GM19468 (cell line): ENCODE measurements at regions not wholly inside any gene's neighbourhood (a gene's known extent, or its start where the extent isn't known, plus 50 kb on each side); places are given as distances from the start of the nearest gene placed in this dataset.

Experiments used
- ATAC-seq: cut with Tn5 transposase; IDR thresholded peaks from one replicate; pipeline ENCODE4 v1.9.1; 2021; ENCODE audit warnings: mild to moderate bottlenecking, moderate library complexity, moderate number of reproducible peaks; ENCODE audit not compliant: unreplicated experiment; ENCODE audit errors: extremely low read depth

DNA sequence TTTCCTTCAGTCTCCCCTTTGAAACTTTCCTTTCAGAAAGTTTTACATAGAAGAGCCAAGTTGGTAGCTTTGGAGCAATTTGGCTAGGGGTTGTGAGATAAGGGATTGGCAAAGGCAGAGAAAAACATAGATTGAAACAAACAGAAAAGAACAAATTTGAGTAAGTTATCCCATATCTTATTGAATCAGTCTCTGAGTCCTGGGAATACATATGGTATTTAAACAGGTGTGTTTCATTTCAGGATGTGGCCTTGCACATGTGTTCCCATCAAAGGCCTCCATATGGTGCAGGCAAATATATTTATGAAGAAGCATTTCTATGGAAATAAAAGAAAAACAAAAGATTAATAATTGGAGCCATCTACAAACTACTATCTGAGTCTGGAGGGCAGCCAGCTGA, 227.9 kb upstream of the ZFP42 start:
- ATAC-seq, result no peak

DNA sequence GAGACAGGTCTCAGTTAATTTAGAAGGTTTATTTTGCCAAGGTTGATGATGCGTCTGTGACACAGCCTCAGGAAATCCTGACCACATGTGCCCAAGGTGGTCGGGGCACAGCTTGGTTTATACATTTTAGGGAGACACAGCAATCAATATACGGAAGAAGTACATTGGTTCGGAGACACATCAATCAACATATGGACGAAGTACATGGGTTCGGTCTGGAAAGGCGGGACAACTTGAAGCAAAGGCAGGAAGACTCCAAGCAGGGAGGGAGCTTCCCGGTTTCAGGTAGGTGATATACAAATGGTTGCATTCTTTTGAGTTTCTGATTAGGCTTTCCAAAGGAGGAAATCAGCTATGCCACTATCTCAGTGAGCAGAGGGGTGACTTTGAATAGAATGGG, 225.2 kb upstream of the ZFP42 start:
- ATAC-seq, result no peak

DNA sequence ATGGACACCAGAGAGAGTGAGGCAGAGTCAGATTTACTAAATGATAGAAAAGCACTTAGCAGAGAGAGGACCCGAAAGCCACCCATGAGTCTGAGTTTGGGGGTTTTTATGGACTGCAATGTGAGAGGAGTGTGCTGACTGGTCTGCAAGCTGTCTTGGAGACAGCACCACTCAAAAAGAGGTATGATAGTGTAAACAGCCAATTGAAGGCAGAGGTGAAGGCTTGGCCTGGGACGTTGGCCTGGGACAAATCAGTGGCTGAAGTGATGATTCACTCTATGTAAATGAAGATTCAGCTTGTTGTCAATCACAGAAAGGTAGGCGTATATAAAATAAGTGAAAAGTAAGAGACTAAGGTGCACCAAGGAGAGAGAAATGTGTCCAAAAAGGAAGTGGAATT, 217.6 kb upstream of the ZFP42 start:
- ATAC-seq, result no peak

DNA sequence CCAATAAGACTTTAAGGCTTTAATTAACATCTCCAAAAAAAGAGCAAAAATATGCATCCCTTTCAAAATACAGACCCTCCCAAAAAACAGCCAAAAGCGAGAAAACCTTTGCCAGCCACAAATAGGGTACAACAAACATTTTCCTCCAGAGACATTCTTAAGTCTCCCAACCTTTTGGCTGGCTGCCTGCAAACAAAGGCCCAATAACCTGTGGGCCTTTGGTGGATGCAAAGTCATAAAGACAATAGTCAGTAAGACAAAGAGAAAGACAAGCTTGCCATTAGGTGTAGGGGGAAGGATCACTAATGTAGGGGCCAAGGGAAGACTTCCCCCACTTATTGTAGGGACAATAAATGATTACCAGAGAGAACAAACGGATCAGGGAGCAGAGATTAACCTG, 215.5 kb upstream of the ZFP42 start:
- ATAC-seq, result no peak

DNA sequence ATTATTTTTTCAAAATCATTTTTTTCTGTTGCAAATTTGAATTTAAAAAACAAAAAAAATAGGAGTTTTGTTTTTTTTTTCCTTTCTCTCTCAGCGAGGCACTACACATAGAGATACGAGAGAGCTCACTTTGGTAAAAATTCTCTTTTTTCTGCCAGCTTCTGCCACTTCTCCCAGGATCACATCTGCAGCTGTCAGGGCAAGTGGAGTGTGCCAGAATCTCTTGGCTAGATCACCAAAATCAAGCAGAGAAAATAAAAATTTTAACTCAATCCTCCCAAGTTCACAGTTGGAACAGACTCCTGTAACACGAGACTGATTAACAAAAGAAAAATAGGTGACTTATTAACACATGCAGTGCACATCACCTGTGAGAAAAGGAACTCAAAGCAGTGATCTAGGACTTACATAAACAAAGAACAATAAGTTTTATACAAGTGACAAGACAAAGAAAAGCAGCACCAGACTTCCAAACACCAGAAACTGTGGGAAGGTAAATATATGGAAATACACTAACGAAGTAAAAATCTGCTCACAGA, 213.2 kb upstream of the ZFP42 start:
- ATAC-seq, result no peak

DNA sequence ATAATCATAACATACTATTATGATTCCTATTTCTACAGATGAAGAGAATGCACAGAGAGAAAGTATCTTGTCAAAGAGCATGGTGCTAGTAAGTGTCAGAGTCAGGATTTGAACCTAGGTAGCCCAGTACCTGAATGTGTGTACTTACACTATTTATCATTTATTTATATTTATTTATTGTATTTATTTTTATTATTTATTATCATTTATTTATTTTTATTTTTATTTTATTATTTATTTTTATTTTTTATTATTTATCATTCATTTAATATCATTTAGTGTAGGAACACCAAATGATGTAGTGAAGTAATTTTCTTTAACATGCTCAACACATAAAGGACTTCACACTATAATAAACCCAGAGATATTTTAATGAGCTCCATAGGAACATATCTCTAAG, 209.4 kb upstream of the ZFP42 start:
- ATAC-seq, result no peak

DNA sequence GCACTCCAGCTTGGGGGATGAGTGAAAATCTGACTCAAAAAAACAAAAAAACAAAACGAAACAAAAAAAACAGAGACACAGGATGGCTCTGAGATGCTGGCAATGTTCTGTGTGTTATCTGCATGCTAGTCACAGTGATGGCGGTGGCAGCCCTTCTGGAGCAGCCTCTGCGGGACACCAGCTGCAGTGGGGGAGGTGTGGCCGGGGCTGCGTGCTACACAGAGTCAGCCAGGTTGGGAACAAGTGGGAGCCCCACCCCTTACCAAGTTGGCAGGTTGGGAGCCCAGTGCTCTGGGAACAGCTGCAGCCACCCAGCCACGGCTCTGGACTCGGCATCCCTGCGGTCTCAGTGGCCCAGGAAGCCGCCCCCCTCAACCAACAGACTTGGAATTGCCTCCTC, 206.5 kb upstream of the ZFP42 start:
- ATAC-seq, result no peak

DNA sequence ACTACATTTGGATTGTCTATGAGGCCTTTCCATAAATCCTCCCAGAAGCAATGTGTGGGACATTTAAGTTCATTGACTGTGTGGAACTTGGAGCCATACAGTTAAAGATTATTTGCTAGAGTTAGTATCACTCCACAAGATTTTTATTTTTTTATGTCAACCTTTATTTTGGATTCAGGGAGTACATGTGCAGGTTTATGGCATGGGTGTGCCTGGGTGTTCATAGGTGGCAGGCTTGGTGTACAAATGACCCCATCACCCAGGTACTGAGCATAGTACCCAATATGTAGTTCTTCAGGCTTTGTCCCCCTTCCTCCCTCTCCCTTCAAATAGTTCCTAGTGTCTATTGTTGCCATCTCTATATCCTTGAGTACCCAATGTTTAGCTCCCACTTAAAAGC, 199.8 kb upstream of the ZFP42 start:
- ATAC-seq, result no peak

DNA sequence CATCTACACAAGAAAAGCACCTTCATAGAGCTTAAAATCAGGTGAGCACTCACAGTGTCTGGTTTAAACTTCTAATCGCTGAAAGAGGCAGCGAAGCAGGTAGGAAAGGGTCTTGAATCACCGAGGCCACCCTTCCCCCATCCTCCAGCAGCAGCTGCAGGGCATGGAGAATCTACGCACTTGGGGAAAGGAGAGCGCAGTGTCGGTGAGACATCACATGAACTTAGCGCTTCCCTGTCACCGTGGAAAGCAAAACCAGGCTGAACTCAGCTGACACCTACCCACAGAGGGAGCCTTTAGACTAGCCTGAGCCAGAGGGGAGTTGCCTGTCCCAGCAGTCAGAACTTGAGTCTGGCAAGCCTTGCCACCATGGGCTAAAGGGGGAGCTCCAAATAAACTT, 197.2 kb upstream of the ZFP42 start:
- no peak for ATAC-seq

DNA sequence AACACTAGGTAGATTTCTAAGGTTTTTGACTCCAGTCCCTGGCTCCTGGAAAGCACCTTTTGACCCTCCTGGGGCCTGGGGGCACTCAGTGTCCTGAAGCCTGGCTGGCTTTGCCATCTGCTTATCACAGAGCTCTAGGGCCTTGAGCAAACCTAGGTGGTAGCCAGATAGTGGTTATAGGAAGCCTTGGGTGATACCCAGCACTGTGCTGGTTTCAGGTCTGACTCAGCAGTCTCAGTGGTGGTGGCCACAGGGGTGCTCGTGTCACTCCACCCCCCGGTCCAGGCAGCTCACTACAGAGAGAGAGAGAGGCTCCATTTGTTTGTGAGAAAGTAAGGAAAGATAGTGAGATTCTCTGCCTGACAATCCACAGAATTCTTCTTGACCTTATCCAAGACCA, 195.8 kb upstream of the ZFP42 start:
- ATAC-seq, result no peak

DNA sequence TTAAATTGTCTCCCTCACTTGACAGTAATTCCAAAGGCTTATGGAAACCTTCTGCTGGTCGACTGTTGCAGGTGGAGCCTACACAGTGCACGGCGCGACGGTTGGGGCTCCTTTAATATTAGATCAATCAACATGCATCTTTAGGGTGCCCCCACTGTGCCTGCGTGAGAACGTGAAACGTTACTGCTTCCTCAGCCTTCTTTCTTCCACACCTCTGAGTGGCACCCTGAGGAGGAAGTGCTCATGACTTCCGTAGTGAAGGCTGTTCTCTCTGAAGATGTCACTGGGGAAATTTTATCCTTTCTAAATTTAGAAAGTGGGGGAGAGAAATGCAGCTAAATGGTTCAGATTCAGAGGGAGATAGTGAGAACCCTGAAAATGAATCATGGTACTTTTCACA, 184.0 kb upstream of the ZFP42 start:
- ATAC-seq, result no peak

DNA sequence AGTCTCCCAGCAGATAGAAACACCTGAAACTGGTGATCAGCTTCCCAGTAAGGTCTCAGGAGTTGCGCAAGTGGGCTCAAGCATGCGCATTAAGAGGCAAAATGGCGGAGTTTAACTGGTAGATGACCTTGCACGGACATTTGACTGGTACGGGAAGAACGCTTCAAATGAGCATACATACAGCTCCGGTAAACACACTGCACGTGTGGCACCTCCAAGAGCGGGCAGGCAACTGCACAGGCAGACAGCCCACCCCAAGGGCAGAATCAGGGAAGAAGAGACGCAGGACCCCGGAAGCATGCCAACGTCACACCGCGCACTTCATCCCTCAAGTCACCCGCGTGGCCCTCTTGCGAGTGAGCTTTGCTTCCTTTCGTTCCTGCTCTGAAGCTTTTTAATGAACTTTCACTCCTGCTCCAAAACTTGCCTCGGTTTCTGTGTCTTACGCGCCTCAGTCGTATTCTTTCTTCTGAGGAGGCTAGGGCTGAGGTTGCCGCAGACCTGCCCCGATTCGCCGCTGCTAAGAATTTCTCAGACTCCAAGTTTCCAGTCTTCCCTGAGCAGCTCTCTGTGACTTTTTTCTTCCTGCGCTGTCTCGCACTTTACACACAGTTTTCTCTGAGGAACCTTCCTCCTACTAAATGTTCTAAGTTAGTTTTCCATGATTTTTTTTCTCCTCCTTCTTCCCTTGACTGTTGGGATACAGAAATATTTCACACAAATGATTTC, 180.7 kb upstream of the ZFP42 start:
- ATAC-seq, result no peak

DNA sequence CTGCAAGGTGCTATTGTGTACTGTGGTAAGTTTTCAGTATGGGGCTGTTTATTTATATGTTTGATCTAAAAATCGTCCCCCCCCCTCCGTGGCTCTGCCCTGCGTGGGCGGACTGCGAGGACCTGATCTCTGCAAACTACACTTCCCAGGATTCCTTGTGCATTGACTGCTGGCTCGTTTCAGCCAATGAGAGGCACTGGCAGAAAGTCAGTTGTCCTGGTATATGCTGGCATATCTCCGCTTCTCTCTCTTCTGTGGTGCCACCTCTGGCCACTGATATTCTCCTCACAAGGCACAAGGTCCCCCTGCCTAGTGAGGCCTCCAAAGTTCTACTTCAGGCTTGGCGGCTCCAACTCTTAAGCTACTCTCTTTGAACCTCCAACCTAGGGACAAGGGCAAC, 168.8 kb upstream of the ZFP42 start:
- no peak for ATAC-seq

DNA sequence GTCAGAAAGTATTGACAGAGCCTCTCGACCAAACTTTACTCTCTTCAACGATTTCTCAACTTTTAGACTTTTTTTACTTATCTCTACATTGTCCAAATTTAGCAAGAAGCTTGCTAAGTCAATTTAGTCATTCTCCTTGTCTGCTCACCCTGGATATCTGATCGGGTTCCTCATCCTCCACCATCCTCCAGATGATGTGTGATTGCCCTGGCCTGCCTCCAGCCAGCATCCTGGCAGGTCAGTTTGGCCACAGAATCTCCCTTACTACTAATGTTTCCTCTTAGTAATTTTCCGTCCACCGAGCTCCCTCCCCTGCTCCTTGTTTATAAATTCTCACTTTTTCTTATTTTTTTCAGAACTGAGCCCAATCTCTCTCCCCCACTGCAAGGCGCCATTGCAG, 167.9 kb upstream of the ZFP42 start:
- ATAC-seq, result no peak

DNA sequence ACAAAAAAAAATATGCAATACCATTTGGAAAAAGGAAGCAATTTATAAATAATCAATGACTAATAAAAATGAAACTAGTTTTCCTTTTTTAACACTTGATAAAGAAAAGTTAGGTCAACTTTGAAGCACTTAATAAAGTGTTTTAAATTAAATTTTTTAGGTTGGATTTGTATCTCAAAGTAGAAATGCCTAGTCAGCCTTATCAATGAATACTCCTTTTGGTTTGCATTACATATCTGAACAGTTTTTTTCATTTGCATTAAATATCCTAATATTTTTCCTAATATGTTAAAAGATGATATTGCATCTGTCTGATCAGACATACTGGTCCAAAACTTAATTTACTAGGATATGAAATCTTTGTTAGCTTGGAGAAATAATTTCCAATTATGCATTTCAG, 155.8 kb upstream of the ZFP42 start:
- ATAC-seq, result no peak

DNA sequence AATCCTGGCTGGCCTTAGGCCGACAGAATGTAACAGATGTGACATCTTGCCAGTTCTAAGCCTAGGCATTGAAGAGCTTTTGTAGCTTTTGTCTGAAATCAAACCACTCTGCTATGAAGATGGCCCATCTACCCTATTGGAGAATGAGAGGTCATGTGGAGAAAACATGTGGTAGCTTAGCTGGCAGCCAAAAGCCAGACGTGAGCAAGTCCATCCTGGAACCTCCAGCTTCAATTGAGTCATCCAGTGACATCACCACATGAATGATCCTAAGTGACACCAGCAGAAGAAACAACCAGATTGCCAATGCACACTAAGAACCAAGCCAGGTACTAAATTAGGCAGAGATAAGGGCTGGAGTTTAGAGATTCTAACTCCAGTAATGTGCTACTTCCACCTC, 154.8 kb upstream of the ZFP42 start:
- ATAC-seq, result no peak

DNA sequence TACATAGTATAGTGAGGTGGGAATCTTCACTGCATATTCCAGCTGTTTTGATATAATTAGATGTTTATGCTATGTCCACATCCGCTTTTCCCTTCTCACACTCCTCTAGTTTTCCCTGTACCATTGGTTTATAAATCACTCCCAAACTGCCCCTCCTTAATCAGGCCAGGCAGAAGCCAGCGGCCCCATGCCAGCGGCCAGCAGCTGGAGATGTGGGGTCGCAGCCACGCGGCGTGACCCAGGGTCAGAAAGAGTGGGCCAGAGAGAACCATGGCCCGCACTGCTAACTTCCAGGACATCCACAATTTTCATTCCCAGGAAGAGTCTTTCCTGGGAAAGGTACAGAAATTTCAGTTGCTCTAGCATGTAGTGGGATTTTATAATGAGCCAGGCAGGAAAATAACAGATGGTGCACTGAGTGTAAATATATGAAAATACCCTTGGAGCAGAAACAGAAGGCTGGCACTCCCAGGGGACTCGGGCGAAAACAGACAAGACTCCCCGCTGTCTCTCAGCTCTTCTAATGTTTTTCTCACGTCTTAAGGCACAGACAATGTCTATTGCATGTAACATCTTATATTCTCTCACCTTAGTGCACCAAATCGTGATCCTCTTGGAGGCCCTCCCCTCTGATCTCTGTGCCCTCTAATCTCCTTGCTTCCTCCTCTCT, 145.9 kb upstream of the ZFP42 start:
- ATAC-seq, result no peak

DNA sequence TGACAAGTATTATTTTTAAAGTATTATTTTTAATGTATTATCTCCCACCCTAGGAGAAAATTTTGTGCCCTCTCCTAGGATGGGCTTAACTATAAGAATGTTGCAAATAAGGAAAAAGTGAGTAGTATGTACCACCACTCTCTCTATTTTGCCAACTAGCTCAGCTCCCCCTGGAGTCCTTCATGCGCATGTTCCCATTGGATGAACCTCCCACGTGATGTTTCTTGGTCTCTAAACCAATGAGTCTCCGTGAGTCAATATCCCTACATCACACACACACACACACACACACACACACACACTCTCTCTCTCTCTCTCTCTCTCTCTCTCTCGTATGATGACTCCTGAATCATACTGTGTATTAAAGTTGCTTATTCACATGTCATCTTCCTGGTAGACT, 129.7 kb upstream of the ZFP42 start:
- no peak for ATAC-seq

DNA sequence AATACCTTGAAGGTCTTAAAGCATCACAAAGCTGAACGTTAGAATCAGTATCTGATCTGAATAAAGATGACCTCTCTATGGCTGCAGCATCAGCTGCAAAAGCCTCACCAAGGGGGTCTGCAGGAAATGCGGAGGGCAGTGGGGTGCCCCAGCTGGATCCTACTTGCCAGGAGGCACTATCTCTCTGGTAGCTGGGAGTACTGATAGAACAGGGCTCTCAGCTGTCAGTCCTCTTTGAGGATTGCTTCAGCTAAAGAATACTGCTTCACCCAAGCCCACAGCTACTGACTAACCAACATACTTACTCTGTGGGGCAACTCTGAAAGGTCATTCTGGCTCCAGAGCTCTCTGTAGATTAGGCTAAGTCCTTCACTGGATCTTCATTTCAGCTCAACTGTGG, 112.5 kb upstream of the ZFP42 start:
- no peak for ATAC-seq

DNA sequence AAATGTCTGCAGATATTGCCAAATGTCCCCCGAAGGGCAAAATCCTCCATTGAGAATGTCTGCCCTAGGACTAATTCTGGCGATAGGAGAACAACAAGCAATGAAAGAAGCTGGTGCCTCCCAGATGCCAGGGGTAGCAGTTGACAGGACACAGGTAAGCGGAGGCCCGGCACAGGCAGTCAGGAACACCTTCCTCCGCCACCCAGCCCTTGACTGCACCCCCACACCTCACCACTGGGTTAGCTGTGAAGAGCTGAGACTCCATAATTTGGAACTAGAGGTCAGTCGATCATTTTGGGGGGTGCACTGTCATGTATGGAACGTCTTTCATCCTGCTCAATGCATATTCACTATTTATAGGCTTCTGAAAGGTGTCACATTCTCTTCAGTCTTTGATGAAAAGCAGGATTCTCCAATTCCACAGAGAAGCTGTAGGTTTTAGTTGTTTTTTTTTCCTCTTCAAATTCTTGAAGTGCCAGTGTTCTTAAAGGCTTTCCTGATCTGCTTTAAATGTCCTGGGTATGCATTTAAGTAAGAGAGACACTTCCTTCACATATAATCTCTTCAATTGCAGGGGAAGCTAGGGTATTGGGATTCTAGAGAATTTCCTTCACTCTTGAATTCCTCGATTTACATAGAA, 111.6 kb upstream of the ZFP42 start:
- no peak for ATAC-seq

DNA sequence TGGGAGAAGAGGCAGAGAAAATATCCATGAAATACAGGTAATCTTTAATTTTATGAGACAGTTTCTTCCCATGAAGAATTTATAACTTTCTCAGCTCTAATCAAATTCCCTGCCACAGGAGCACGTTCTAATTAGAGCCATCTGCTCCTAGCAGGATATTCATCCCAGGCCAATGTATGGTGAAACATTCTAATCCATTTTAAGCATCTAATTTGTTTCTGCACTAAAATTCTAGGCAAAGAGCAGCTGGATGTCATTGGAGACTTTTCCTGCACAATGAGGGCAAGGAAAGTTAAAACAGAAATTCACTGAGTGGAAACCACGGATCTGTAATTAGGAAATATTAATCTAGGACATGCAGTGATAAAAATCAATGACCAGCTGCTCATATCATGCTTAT, 107.7 kb upstream of the ZFP42 start:
- no peak for ATAC-seq

DNA sequence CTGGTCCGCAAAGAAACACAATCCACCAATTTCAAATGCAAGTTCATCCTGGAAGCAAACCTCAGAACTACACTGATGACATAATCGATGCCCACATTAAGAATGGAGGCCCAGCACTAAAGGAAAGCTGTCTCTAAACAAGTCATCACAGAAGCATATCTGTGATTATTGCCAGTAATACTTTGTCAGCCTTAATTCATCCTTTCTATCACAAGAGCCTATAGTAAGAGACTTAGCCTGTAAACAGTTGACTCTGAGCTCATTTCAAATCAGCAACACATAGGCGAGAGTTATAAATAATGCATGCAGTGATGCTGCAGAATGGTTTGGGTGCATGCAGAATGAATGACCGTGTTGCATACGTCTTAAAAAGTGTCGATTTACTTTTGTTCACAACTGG, 105.9 kb upstream of the ZFP42 start:
- ATAC-seq, result no peak
